ENCODE measurements at regions not wholly inside any gene's neighbourhood (a gene's known extent, or its start where the extent isn't known, plus 50 kb on each side); places are given as distances from the start of the nearest gene placed in this dataset.

- no peak for TF ChIP-seq CTCF (IDR thresholded peaks at IDR 0.05)
- TF ChIP-seq POLR2AphosphoS5 (IDR thresholded peaks at IDR 0.05), result no peak
- TF ChIP-seq EP300 (IDR thresholded peaks at IDR 0.05), result no peak
- TF ChIP-seq POLR2A (IDR thresholded peaks at IDR 0.05), result no peak
Observed at GRCh38 chr2:230602562-230603230, 109.9 kb upstream of the CAB39 start.
